Activated effector memory CD4-positive, alpha-beta T cell treated with anti-CD3 and anti-CD28 coated beads, Interleukin-2, amount 50 U/mL, for 16 hours (primary cell): ENCODE measurements at regions not wholly inside any gene's neighbourhood (a gene's known extent, or its start where the extent isn't known, plus 50 kb on each side); places are given as distances from the start of the nearest gene placed in this dataset.
"Not testable (repeated sequence)": the region's sequence is repeated elsewhere in the genome, so short reads cannot be mapped to it uniquely, and the experiment has no call there.

ENCODE experiments used
- DNase-seq: peaks from one replicate; pipeline ENCODE4 v3.0.0-alpha.2; 2020

GRCh38 chr14:99015833-99016232 lies 256.2 kb downstream of the BCL11B start:
- peak; percentile 49 for DNase-seq

DNA sequence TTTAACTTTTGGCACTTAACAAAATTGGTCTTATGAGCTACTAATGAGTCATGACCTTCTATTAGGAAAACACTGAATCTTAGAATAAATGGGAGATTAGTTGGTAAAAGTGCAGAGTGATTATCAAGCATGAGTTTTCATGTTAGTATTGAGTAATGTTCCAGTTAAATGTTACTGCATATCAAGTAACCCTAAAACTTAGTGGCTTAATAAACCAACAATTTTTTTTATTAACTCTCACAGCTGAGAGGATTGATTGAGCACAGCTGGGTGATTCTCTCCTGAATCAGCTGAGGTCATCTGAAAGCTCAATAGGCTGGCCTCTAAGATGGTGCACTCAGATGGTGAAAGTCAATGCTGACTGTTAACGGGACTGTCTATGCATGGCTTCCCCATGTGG lies 248.6 kb downstream of the BCL11B start:
- DNase-seq: no peak

GRCh38 chr14:99024926-99025325 lies 247.1 kb downstream of the BCL11B start:
- DNase-seq: no peak

DNA sequence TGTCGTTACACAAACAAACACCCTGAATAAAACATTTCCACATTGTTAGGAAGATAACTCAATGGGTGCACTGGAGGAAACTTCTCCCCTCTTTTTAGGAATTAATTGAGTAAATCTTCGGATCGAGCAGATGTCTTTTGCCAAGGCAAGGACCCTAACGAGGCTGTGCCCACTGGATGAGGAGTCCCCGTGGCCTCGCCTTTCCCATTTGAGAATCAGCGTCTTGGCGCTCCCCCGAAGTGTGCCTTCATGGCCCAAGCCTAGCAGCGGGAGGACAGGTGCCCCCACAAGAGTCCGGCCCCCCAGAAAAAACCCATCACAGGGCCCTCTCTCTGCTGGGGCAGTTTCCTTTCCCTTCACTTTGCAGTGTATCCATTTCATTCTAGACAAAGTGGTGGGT lies 246.6 kb downstream of the BCL11B start:
- DNase-seq: no peak

- DNase-seq: peak; percentile 24
Observed at GRCh38 chr14:99026471-99026870, 245.5 kb downstream of the BCL11B start.

GRCh38 chr14:99028041-99028440 lies 244.0 kb downstream of the BCL11B start:
- peak; percentile 33 for DNase-seq

DNA sequence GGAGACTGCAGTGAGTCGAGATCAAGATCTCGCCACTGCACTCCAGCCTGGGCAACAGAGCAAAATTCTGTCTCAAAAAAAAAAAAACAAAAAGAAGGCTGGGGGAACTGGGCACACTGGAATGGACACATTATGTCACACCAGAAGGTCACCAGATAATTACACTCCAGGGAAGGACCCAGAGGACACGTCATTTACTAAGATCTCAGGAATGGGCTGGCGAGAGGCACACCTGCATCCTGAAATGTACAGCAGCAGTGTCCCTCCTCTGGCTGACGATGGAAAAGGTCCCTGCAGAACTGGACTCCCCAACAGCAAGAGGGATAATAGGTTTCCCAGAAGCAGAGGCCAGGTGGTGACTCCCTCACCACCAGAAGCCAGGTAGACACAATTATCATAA lies 243.5 kb downstream of the BCL11B start:
- DNase-seq: peak; percentile 30

DNA sequence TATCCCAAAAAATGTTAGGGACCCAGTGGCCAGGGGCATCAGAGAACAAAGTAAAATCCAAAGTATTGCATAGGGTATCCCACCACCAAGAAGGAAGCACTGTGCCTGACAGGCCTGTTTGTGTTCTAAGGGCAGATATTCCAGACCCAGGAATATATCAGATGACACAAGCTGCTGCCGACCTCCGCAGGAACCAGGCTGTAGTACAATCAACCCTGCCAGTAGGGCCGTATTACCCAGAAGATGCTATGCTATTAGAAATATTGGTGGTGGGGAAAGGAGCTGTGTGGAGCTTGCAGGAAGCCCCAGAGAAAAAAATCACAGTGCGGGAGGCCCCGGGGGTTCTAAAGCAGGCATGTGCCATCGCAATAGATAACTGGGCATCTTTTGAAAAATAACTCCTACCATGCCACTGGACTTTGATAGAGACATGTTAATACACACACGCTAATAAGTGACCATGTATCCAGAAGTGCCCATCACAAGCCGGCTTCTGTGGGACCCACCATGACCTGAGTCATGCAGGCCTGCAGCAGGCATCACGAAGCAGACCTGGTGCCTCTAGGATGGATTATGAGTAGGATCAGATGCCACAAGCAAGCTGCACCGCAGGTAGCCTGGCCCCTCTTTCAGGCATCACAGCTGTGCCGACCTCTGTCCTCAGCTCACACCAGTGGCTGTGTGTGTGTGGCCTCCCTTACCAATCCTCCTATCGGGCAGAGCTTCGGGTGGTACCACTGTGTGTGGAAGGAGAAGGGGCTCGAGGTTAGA lies 242.7 kb downstream of the BCL11B start:
- DNase-seq: peak; percentile 47

GRCh38 chr14:99029916-99030305 lies 242.1 kb downstream of the BCL11B start:
- DNase-seq: peak; percentile 21

GRCh38 chr14:99030454-99030853 lies 241.5 kb downstream of the BCL11B start:
- DNase-seq: peak; percentile 21

- DNase-seq: peak; percentile 24
Observed at GRCh38 chr14:99032759-99033158, 239.2 kb downstream of the BCL11B start.

DNA sequence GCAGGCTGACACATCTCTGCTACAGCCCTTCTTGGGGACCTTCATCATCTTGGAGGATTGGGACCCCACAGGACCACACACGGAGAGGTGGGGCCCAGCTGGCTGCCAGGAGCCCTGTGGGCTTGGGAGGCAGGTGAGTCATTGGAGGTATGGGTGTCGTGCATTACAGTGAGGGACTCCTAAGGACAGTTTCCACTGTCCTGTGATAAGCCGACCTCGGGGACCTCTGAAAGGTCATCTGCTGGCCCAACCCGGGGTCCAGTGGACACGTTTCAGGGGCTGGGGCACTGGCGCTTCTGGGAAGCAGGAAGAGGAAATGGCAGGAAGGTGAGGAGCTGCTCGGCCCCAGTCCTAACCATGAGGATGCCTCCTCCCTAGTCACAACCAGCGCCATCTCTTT lies 238.0 kb downstream of the BCL11B start:
- peak; percentile 51 for DNase-seq

GRCh38 chr14:99034711-99035171 lies 237.3 kb downstream of the BCL11B start:
- peak; percentile 44 for DNase-seq

- peak; percentile 9 for DNase-seq
Observed at GRCh38 chr14:99035268-99035667, 236.7 kb downstream of the BCL11B start.

DNA sequence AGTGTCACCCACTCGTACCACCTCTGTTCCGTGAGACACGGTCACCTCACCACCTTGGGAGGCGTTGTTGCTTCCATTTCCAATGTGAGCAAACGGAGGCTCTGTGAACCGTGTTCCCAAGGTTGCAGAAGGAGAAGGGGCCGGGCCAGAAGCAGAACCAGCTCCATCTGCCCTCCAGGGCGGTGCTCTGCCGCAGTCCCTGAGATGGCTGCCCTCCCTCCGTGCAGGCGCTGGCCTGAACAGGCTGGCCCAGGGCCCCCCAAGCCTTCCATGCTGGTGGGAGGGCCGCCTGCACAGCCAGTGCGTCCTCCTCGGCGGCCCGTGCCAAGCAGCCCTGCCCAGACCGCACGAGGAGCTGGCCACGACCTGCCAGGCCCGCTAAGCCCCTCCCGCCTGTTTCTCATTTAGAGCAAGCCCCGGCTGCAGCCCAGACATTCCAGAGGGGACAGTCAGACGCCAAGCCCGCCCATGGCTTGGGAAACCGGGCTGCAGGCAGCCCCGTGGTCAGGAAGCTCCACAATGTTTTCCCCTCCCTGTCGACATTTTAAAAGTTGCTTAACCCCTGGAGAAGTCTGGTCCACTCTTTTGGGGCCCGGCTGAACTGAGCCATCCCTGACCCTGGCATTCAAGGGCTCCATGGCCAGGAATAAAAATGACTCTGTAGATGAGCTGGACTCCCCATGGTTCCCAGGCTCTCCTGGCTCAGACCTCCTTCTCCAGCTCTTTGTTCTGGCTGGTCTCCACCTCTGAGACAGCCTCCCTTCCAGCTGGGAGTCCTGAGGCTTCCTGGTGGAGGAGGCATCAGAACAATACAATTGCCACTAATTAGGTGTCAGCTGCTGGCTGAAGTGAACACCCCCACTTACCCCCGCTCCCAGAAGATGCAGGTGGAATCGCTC lies 236.0 kb downstream of the BCL11B start:
- peak; percentile 34 for DNase-seq

GRCh38 chr14:99036611-99037293 lies 235.2 kb downstream of the BCL11B start:
- no peak for DNase-seq

GRCh38 chr14:99037326-99037725 lies 234.7 kb downstream of the BCL11B start:
- DNase-seq: not testable (repeated sequence)

DNA sequence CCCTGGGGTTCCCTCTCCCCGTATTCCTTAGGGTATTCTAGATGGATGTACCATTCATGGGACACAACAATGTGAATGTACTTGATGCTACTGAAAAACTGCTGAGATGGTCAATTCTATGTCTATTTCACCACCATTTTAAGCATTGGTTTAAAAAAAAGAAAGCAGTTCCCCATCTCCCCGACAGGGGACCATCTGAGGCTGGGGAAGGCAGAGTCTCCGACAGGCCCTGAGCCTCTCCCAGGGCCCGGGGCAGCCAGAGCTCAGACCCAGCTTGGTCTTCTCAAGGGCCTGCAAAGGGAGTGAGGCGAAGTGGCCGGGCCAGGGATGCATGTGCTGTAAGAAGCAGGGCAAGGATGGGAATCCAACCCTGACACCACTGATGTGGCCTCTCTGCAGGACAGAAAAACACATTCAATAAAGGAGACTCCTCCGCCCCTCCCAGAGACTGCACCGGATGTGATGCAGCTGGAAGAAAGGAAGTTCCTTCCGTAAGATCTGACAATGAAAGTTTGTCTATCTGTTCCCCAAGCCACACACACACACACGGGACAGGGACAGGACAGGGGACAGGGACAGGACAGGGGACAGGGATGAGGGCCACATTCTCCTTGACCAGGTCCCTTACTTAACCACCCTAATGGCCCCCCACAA lies 234.1 kb downstream of the BCL11B start:
- peak; percentile 24 for DNase-seq

GRCh38 chr14:99038431-99038820 lies 233.6 kb downstream of the BCL11B start:
- no peak for DNase-seq

- peak; percentile 62 for DNase-seq
Observed at GRCh38 chr14:99039331-99040041, 232.5 kb downstream of the BCL11B start.

GRCh38 chr14:99040052-99040451 lies 231.9 kb downstream of the BCL11B start:
- DNase-seq: peak; percentile 31

- DNase-seq: peak; percentile 58
Observed at GRCh38 chr14:99040711-99041110, 231.3 kb downstream of the BCL11B start.
